Adrenal gland (tissue), 5 donors: ENCODE measurements at regions not wholly inside any gene's neighbourhood (a gene's known extent, or its start where the extent isn't known, plus 50 kb on each side); places are given as distances from the start of the nearest gene placed in this dataset.

Source experiments
- CTCF ChIP-seq, 6 experiments: fragments of 450-650 bp in 4 of 6; fragments of 200-600 bp in 2 of 6; sonication (generic) in 1 of 6; IDR thresholded peaks; 1 replicate in 5 of 6; 2 replicates in 1 of 6; pipeline versions ENCODE4 v1.5.1 to v1.8.0; 2016 to 2021; ENCODE audit warnings: antibody characterized with exemption in 6 of 6, mild to moderate bottlenecking in 2 of 6, moderate library complexity in 1 of 6
- POLR2A ChIP-seq, 2 donors: fragments of 450-650 bp; IDR thresholded peaks; one replicate each; pipeline ENCODE4 v1.6.1; 2017; ENCODE audit warnings: antibody characterized with exemption in 2 of 2, mild to moderate bottlenecking in 2 of 2, moderate library complexity in 1 of 2
- donor health status: DM: no; HTN: no; CAD: no.

DNA sequence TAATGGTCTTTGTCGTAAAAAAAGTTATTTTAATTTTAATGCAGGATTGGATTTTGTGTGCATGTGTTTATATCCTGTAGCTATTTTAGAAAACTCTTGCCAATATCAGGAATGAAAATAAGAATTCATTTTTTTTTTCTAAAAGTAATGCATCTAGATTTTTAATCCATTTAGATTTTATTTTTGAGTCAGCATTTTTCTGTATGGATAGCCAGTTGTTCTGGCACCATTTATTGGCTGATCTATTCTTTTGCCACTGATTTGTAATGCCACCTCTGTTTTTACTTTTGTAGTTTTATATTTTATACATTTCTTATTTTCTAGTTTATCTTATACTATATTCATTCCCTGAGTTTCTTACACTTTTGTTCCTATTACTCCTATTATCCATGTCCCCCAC is 343.0 kb downstream of the FOXG1 start:
- TF ChIP-seq POLR2A (IDR thresholded peaks at IDR 0.05) (no peak), CTCF (IDR thresholded peaks at IDR 0.05) (no peak)
